B cell (primary cell): ENCODE measurements at regions not wholly inside any gene's neighbourhood (a gene's known extent, or its start where the extent isn't known, plus 50 kb on each side); places are given as distances from the start of the nearest gene placed in this dataset.

Experiments
- ATAC-seq: fragments of 200-7000 bp; cut with Tn5 transposase; one replicate; pipeline ENCODE4 v1.10.0; 2021; ENCODE audit warnings: low read depth, mild to moderate bottlenecking, moderate number of reproducible peaks, moderate library complexity
- CTCF ChIA-PET: fragments of 350-600 bp; sonication (Branson Sonifier 250); formaldehyde crosslinking; loops from one replicate; lab custom pipeline; 2021; ENCODE audit warnings: antibody characterized with exemption, inconsistent platforms; lab: Charles Lee
- POLR2A ChIA-PET: fragments of 350-600 bp; sonication (Branson Sonifier 250); formaldehyde crosslinking; loops from one replicate; lab custom pipeline; 2021; ENCODE audit warnings: antibody characterized with exemption; lab: Charles Lee
- DNase-seq: peaks from one replicate; pipeline ENCODE4 v3.0.0; 2013
- H2AFZ ChIP-seq: 2 replicates; pipeline ENCODE4 v1.6.1; 2012; ENCODE audit warnings: mild to moderate bottlenecking, low read depth, low read length; ENCODE audit not compliant: insufficient read depth, poor library complexity, severe bottlenecking
- H3K27ac ChIP-seq, 2 donors: 1 replicate in 1 of 2; 2 replicates in 1 of 2; pipeline ENCODE4 v1.5.1; 2012 to 2013; ENCODE audit warnings: low read length in 2 of 2, mild to moderate bottlenecking in 2 of 2, moderate library complexity in 1 of 2
- H3K27me3 ChIP-seq, 4 experiments: fragments of 200-600 bp in 1 of 4; sonication (generic) in 1 of 4; replicated peaks in 1 of 4; 1 replicate in 2 of 4; 2 replicates in 2 of 4; pipeline versions ENCODE4 v1.6.1 to v1.7.0; 2013 to 2016; ENCODE audit warnings: low read length in 3 of 4, mild to moderate bottlenecking in 2 of 4, mixed read lengths in 1 of 4, moderate library complexity in 1 of 4; ENCODE audit not compliant: insufficient read depth in 4 of 4, control insufficient read depth in 3 of 4; ENCODE audit errors: control extremely low read depth in 1 of 4
- H3K36me3 ChIP-seq, 2 experiments: replicated peaks in 1 of 2; 1 replicate in 1 of 2; 2 replicates in 1 of 2; pipeline versions ENCODE4 v1.6.1 to v1.7.1; 2013; ENCODE audit warnings: low read length in 1 of 2; ENCODE audit not compliant: insufficient read depth in 2 of 2, control insufficient read depth in 1 of 2; ENCODE audit errors: control extremely low read depth in 1 of 2, extremely low read depth in 1 of 2
- H3K4me1 ChIP-seq, 2 donors: fragments of 200-600 bp in 1 of 2; sonication (generic) in 1 of 2; 1 replicate in 1 of 2; 2 replicates in 1 of 2; pipeline versions ENCODE4 v1.5.1 to v1.6.1; 2013 to 2017; ENCODE audit warnings: low read length in 2 of 2; ENCODE audit not compliant: control insufficient read depth in 2 of 2, insufficient read depth in 2 of 2
- H3K4me2 ChIP-seq: replicated peaks from 2 replicates; pipeline ENCODE3; 2012; ENCODE audit warnings: mild to moderate bottlenecking, low read depth, low read length; ENCODE audit not compliant: poor library complexity, severe bottlenecking
- H3K4me3 ChIP-seq, 5 experiments: fragments of 200-600 bp in 1 of 5; sonication (generic) in 1 of 5; 1 replicate in 3 of 5; 2 replicates in 2 of 5; pipeline versions ENCODE4 v1.5.1 to v1.7.0; 2011 to 2016; ENCODE audit warnings: low read length in 4 of 5, mild to moderate bottlenecking in 4 of 5, low read depth in 2 of 5, control low read depth in 1 of 5, moderate library complexity in 1 of 5; ENCODE audit not compliant: insufficient read depth in 1 of 5; ENCODE audit errors: control extremely low read depth in 1 of 5, extremely low read depth in 1 of 5
- H3K79me2 ChIP-seq: fragments of 200-600 bp; sonication (generic); one replicate; pipeline ENCODE4 v1.6.0; 2016; ENCODE audit warnings: low read length; ENCODE audit not compliant: control insufficient read depth, insufficient read depth
- H3K9ac ChIP-seq: fragments of 200-600 bp; sonication (generic); 2 replicates; pipeline ENCODE4 v1.6.1; 2017; ENCODE audit warnings: mild to moderate bottlenecking, low read length, moderate library complexity
- H3K9me3 ChIP-seq, 3 donors: one replicate each; pipeline versions ENCODE4 v1.6.1 to v1.7.1; 2013; ENCODE audit warnings: low read length in 2 of 3; ENCODE audit not compliant: control insufficient read depth in 2 of 3, insufficient read depth in 1 of 3; ENCODE audit errors: control extremely low read depth in 1 of 3
- H4K20me1 ChIP-seq: 2 replicates; pipeline ENCODE4 v1.6.0; 2012; ENCODE audit warnings: mild to moderate bottlenecking, low read length; ENCODE audit not compliant: insufficient read depth, control insufficient read depth, poor library complexity, severe bottlenecking
- H3K27ac Mint-ChIP-seq: one replicate; pipeline ENCODE4 v1.8.0; 2021; ENCODE audit warnings: mixed read lengths
- H3K27me3 Mint-ChIP-seq: one replicate; pipeline ENCODE4 v1.8.0; 2021; ENCODE audit warnings: mixed read lengths
- H3K4me1 Mint-ChIP-seq: one replicate; pipeline ENCODE4 v1.8.0; 2021; ENCODE audit warnings: mixed read lengths
- H3K4me3 Mint-ChIP-seq: one replicate; pipeline ENCODE4 v1.8.0; 2021; ENCODE audit warnings: mixed read lengths
- H3K9me3 Mint-ChIP-seq: one replicate; pipeline ENCODE4 v1.8.0; 2022; ENCODE audit warnings: mixed read lengths; ENCODE audit not compliant: insufficient read depth
- CTCF ChIP-seq: fragments of 200-600 bp; IDR thresholded peaks from one replicate; pipeline ENCODE4 v1.8.0; 2022; ENCODE audit warnings: antibody characterized with exemption, mild to moderate bottlenecking
- EZH2 ChIP-seq: IDR thresholded peaks from 2 replicates; pipeline ENCODE4 v1.6.1; 2012; ENCODE audit warnings: borderline replicate concordance, low read depth, mild to moderate bottlenecking, moderate library complexity, low read length; ENCODE audit not compliant: insufficient read depth, poor library complexity, severe bottlenecking
- WGBS: methylation state at CpG from one replicate; pipeline ENCODE4 v1.1.5; 2013; ENCODE audit warnings: missing lambda C conversion rate; ENCODE audit not compliant: insufficient coverage; 5-methylcytosine and 5-hydroxymethylcytosine counted together
- intact Hi-C: fragments of 100-400 bp; cut with micrococcal nuclease; formaldehyde crosslinking; loops from one replicate; pipeline ENCODE4 v1.10.0; 2022

- POLR2A ChIA-PET, result no interaction called here
- no peak for ATAC-seq
- no CpG with 5 or more reads among the region's 1 CpG for WGBS
Measured at GRCh38 chr2:137802038-137802437, 162.2 kb upstream of the HNMT start.

More at GRCh38 chr2:137802038-137802437, 162.2 kb upstream of the HNMT start:
- Mint-ChIP-seq H3K4me3 (no peak overlapping the region), H3K27ac (no peak overlapping the region), H3K27me3 (no peaks in the 10 kb centered on the region), H3K4me1 (no peaks in the 10 kb centered on the region), H3K9me3 (peaks cover 4% of the 10 kb centered on the region)
- H3K4me1 ChIP-seq, result no peaks in the 10 kb centered on the region
- no peaks in the 10 kb centered on the region for H4K20me1 ChIP-seq
- H3K9ac ChIP-seq, result no peak overlapping the region
- H3K4me3 ChIP-seq, result no peak overlapping the region
- intact Hi-C loops, result no loop called here
- no peak for TF ChIP-seq CTCF
- TF ChIP-seq EZH2, result no peak
- CTCF ChIA-PET, result no interaction called here
- no peaks in the 10 kb centered on the region for H3K27me3 ChIP-seq
- H3K4me2 ChIP-seq, result no peak overlapping the region
- H3K79me2 ChIP-seq, result no peaks in the 10 kb centered on the region
- H3K27ac ChIP-seq, result no peak overlapping the region
- no peak overlapping the region for H2AFZ ChIP-seq
- H3K36me3 ChIP-seq, result no peaks in the 10 kb centered on the region
- DNase-seq, result no peak
- peaks cover 0 to 6% (median 1%) of the 10 kb centered on the region in 3 donors for H3K9me3 ChIP-seq
